HG03520 (cell line): ENCODE measurements at regions not wholly inside any gene's neighbourhood (a gene's known extent, or its start where the extent isn't known, plus 50 kb on each side); places are given as distances from the start of the nearest gene placed in this dataset.
A peak's percentile ranks its signal among the peaks of the same experiment; 100 is the strongest.

Source experiments
- ATAC-seq: cut with Tn5 transposase; IDR thresholded peaks from one replicate; pipeline ENCODE4 v1.9.1; 2021; ENCODE audit warnings: mild to moderate bottlenecking, moderate library complexity; ENCODE audit not compliant: unreplicated experiment

DNA sequence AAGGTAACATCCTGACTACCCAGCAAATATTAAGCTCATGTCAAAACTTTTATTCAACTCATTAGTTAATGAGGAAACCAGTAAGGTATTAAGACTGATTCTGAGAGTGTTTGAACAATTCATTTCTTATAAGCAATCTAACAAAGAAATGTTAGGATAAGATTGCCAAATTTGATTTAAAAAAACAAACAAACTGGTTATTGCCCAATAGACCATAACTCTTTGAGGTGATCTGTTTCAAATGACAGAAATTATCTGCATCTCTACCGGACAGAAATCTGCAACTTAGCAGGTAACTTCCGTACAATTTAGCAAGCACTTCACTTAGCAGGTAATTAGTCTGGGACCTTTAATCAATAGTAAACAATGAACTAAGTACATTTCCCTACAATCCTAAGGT is 82.9 kb upstream of the BARX2 start:
- no peak for ATAC-seq

DNA sequence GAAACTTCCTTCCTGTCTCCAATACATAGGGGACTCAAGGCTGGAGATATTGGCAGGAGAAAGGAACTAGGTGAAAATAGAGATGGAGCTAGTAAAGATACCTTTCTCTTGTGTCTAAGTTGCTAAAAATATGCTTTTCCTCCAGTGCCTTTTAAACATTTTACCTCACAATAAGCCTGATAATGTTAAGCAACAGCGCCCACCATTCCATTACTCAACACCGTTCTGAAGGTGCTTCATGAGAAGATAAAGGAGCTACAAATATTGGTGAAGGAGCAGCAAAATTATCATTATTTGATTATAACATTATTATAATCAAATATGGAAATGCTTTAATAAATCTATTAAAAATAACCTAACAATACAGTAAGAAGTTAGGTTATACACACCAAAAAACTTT is 83.6 kb upstream of the BARX2 start:
- ATAC-seq, result no peak

DNA sequence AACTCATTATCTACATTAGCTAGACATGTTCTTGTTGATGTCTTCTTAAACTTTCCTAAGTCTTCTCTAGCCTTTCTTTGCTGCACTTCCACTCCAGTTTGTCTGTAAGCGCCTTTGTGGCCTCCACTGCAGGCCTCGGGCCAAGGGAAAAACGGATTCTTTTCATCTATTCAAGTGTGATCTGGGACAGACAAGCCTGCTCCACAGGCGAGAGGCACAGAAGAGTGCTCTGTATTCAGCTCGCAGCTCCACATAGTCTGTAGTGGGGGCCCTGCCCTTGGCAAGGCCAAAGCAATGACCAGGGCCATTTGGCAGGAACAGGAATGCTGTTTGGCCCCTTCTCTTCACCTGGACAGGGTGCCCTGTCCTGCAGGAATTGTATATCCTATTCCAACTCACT is 84.1 kb upstream of the BARX2 start:
- no peak for ATAC-seq

DNA sequence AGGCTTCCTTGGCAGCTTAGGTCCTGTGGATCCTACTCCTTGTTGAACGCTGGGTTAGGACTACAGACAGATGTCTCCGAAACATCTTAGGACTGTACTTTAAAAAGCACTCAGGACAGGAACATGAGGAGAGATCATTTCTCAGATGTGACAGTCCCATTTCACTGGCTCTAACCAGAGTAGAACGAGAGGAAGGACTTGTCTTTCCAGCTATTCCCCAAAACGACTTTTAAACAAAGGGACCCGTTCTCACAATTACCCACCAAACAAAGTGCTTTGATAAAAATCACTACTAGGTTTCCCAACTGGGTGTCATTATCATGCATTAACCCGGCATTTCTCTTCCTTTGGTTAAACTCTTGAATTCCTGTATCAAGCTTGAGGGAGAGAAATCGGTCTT is 84.7 kb upstream of the BARX2 start:
- ATAC-seq, result no peak

DNA sequence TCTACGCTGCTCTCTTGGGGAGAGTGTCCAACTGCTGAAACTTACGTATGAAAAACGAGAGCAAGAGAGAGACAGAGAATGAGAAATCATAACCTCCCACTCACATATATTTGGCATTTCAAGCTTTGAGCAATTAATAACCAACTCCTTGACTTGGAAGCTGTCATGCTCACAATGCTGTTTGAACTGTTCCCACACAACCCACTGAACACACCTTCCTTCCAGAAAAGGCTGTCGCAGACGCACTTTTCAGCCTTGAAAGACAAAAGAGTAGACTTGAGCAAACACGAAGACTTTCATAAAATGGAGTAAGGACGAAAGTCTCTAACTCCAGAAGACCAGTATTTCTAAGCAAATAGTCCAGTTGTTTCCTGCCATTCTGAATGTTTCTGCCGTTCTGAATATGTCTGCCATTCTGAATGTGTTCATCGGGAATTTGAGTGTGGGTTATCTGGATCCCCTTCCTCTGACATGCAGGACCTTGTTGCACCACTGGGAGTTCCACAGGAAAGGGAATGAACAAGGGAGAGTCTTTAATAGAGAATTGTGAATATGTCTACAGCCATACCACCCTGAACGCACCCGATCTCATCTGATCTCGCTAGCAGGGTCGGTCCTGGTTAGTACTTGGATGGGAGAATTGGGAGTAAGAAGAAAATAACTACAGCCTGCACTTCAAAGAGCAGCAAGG is 86.2 kb upstream of the BARX2 start:
- ATAC-seq, result no peak

DNA sequence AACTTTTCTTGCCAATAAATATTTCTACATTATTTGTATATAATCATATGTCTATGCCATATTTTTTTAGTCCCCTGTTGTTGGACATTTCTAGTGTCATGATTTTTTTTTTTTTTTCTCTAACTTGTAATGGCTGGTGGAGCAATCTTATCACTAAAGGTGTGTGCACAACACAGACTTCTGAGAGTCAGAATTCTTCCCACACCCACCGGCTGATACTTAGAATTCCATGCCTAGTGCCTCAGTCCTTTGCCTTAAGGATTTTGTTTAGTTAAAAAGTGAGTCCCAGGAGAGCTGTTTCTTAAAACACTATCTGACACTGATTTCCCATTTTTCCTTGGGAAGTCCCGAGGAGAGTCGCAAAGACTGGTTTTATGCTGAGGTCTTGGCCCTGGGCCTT is 87.7 kb upstream of the BARX2 start:
- no peak for ATAC-seq

DNA sequence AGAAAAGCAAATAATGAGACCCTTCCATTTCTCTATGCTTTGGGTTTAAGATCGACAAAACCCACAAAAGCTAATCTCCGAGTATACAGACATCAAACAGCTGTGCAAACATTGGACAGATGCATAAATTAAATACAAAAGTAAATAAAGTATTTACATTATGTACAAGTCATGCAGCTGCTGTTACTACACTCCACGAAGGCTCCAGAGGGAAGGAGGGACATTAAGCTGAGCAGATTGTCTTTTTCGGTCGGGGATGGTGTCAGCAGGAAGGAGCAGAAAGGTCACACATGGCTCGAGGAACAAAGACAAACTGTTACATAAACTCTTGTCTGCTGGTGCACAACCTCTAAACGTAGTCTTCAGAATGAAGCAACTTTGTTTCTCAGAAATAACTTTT is 88.8 kb upstream of the BARX2 start:
- ATAC-seq, result no peak

DNA sequence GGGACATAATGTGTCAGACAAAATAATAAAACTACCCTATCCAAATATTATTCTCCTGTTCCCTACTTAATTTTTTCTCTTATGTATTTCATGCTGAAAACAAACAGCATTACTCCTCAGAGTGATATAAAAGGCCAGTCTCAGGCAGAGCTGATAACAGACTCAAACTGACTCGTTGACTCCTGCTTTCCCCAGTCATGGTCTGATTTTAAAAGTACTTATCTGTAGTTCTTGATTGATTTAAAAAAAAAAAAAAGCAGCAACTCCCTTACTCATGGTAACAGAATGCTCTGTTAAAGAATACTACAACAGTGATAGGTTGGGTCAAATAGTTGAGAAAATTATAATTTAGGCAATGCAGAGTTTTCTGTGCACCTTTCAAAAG is 90.3 kb upstream of the BARX2 start:
- ATAC-seq, result no peak

DNA sequence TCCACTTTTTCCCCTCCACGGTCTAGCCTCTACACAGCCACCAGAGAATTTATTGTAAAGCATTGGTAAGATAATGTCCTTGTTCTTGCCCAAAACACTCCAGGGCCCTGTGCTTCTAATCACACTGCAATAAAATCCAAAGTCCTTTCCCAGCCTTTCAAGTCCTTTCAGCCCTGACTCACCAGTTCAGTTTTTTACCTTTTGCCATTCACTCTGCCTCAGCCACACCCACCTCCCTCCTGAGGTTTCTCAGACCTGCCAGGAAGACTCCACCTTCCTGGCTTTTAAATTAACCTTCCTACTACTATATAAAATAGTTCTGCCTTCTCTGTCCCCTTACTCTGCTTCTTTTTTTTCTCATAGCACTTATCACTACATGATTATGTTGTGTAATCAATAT is 91.0 kb upstream of the ARHGAP32 start:
- no peak for ATAC-seq

DNA sequence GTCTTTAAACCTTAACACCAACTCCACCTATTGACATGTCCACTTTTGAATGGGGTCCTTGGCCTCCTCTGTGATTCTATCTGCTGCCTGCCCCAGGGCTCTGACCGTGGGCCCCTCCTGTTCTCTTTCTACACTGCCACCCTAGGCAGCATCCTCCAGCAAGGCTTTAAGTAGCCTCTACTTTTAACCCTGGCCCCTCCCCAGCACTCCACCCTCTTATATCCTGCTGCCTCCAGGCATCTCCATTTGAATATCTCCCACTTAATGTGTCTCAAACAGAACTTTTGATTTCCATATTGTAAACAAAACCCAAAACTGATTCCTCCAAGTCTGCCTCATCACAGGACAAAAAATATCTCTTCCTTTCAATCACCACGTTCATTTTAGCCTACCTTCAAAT is 90.5 kb upstream of the ARHGAP32 start:
- no peak for ATAC-seq

DNA sequence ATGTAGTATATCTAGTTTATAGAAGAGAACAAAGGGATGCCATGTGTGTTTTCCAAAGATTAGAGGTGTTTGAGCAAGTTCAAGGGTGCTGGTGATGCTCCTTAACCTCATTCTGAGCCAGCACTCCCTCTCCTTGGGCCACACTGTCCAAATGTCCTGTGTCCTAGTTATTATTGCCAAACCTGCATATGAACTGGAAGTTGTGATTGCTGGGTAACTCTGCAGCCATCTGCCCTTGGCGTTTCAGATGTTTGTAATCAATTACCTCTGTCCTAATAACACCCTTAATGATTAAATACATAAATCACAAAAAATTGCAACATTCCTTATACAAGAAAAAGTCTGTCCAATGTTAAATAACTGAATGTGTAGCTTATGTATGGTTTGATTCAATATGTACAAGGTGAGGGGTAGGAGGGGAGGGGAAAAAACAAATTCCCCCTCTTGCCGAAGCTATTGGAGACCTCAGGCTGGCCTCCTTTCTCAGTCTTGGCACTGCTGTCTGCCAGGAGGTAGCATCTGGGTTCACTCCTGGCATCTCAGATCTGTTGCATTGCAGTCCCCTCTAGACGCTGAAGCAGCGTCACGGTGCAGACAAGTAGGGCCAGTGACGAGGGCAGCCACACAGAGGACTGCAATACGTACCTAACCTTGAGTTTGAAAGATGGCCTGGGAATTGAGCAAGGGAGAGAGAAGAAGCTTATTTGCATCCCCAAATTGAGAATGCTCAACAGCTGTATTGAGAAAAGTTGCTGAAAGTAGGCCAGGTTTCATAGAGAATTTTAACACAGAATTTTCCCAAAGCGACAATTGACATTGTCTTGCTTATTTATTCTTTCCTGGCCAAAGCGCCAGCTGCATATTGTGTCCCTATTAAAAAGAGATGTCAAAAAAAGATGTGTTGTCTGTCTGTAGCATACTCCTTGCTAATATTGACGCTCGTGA is 89.6 kb upstream of the ARHGAP32 start:
- no peak for ATAC-seq

DNA sequence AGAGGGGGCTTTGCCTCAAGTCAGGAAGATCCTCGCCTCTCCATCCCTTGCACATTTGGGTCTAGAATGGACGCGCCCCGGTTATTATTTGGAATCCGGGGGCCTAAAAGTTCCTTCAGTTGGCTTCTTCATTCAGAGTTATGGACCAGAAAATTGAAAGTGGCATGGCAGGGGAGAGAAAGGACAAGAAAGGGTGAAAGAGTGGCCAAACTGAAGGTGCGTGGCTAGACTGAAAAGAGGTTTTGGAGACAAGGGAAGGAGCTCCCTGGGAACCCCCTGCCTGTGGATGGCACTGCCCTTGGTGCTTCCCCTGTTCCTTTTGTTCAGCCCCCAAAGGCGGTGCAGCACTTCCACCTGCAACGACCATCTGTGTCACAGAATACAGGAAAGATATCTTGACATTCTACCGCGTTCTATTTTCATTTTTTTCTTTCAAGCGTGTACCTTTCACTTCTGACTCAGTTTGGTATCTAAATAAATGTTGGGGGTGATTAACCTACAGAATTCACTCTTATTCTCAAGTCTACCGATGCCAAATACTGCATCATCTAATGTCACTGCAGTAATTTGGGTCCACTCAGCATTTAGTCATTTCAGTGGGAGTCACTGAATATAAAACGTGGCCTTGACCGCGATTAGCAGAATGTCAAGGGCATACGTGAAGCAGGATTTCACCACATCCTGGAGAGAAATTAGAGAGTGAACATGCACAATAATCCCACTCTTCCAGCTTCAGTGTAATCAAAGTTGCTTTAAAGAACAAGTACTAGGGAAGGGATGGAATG is 88.1 kb upstream of the ARHGAP32 start:
- ATAC-seq, result no peak

DNA sequence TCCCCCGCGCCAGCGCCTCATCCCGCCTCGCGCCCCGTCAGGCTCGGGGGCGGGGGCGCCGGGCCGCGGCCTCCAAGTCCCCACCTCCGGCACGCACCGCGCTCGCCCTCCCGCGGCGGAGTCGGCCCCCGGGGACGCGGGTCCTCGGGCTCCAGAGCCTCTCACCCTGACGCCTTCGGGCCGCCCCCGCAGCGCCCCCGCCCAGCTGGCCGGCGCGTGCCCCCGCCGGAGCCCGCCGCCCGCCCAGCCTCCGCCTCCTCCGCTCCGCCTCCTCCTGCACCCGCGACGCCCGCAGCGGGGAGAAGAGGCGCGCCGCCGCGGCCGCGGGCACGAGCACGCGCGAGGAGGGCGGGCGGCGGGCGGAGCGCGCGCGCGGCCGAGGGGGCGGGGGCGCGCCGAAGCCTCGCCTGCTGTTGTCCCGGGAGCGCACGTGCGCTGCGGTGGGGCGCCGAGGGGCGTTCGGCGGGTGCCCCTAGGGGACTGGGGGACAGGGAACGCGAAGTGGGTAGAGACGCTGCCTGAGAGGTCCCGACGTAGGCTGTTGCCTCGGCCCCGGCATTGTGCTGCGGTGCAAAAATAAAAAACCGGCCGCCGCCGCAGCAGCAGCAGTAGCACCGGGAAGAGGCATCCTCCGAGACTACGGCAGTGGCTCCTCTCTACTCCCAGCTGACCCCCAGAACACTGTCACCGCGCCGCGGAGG is 87.4 kb upstream of the ARHGAP32 start:
- peak; percentile 58 for ATAC-seq

DNA sequence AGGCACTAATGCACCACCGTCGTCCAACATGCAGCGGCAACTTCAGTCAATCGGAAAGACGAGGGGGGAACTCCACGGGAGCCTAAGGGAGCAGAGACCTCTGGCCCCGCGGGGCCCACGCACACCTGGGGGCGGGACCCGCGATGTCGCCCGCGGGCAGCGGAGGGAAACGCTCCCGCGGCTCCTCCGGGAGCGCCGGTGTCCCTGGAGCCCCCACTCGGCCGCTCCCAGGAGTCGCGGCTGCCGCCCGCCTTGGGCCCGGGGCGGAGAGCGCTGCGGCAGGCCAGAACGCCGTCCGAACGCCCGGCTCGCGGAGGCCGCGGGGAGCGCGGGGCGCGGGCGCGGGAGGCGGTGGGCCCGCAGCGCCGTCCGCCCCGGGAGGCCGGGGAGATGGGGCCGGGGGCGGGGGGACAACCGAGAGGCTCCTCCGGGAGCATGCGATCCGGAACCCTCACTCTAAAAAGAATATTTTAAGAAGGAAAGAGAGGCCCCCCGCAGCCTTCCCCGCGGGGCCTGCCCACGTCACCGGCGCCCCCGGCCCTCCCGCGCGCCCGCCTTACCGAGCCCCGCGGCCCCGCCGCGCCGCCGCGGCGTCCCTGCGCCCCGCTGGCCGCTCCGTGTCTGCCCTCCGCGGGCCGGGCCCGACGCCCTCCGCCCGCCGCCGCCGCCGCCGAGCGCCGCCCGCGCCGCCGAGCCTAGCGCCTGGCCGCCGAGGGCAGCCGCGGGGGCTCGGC is 86.6 kb upstream of the ARHGAP32 start:
- ATAC-seq, result peak; percentile 27

DNA sequence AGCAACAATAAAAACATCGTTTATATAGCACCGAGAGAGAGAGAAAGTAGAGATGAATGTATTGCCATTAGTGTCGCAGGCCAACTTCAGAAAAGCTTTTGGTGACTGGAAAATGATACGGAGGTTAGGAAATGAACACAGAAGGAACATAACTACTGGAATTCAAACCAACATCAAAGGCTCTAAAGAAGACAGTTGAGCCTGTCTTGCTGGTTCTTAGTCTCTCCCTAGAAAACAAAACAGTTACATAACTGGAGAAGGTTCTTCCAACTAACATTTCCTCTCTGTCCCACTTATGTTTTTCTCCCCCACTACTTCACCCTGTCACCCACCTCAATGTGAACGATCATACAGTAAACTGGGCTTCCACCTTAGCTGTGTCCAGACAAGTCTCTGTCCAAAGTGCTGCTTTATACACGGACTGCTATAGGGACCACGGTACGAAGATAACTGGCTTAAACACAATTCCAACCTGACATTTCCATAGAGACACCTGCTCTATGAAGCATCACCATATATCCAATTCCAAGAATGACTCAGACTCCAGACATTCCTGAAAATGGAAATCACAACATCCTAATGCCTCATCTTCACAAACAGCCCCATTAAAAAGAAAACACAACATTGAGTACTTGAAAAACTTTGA is 85.2 kb upstream of the ARHGAP32 start:
- ATAC-seq, result no peak

DNA sequence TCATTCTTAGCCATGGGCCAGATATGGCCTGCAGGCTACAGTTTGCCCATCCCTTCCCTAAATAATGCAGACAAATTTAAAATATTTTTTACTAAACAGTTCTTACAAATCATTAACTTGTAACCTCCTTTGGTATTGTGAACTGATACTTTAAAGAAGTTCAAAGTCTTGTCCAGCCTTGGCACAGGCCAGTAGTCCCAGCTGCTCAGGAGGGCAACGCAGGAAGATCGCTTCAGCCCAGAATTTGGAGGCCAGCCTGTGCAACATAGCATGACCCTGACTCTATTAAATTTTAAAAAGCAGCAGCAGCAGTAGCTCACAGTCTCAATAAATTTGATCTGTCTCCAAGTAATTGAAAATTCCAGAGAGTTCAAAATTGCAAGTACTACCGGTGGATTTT is 83.7 kb upstream of the ARHGAP32 start:
- ATAC-seq, result no peak

DNA sequence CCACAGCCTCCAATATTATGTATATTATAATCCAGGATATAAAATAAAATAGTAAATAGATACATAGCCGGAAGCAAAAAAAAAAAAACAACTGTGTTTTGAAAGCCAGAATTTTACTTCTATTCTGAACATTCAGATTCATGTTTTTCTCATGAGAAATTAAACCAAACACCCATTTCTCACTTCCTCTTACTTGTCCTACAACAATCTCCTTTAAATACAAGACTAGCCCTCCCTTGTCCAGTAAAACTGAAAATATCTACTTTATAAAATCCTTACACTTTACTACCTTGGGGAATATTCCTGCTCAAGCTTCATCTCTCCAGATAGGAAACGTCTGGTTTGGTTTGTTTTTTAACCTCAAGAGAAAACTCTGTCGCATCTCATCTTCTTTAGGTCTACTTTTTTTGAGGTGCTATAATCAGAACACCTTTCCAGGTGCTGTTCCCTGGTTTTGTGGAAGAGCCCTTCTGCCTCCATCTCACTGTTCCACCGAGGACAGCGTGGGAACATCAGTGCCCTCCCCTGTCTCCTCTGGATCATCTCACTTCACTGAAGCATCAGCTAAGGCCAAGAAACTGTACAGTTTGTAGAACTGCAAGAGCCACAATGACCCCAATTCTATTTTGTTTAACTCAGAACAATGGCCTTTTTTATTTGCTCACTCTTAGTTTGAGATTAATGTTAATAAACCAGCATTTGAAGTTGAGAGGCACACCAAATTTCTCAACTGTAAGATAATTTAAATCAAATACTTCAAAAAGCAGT is 82.0 kb upstream of the ARHGAP32 start:
- ATAC-seq, result no peak

DNA sequence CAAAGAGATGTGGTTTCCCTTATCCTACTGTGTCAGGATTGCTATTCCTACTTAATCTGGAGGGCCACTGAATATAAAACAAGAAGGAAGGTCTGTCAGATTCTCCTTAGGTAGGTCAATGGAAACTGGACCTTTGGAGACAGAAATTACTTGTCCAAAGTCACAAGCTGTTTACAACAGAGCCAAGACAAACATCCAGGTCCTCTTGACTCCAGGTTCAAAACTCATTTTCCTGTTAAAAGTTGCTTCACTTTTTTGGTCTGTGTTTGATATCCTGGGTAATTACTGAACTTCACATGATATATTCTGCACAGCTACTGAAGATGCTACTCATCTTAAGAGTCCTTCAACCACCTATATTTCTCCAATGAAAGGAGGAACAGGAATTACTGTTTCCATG is 81.2 kb upstream of the ARHGAP32 start:
- no peak for ATAC-seq

DNA sequence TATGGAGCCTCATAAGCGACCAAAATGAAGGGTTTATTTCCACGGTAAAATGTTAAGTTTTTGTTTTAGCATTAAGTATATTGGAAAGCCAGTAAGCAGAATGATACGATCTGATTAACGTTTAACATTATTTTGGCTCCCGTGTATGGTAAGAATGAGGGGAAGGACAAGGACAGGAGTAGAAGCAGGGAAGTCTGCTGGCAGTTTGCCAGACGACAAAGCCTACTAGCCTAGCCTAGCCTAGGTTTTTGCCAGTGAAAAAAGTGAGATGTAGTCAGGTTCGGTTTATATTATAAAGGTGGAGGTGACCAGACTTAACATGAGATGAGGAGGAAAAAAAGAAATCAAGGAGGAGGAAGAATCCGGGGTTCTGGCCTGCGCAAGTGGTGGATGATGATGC is 78.9 kb upstream of the ARHGAP32 start:
- no peak for ATAC-seq
